ENCODE measurements at regions not wholly inside any gene's neighbourhood (a gene's known extent, or its start where the extent isn't known, plus 50 kb on each side); places are given as distances from the start of the nearest gene placed in this dataset.
"Not testable (repeated sequence)": the region's sequence is repeated elsewhere in the genome, so short reads cannot be mapped to it uniquely, and the experiment has no call there.

- DNase-seq (ENCODE audit: low read depth): no peak
Observed at GRCh38 chr12:126282691-126283090, 1217.5 kb downstream of the AACS start.

DNA sequence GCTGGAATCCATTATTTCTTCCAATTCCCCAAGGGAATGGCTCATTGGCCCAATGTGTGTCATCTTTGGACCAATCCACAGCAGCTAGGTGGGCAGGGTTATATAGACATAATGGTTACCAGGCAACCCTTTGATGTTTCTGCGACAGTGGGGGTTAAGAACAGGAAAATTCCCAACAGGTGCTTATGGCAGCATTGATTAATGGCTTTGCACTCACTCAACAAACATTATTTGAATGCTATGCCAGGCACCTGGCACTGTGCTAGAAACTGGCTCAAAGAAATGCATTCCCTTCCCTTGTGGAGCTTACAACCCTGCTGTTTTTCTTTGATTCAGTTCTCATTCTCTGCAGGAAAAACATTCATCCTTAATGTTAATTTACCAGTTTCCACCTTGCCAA is 1221.0 kb downstream of the AACS start:
- DNase-seq (ENCODE audit: low read depth): no peak

- no peak for DNase-seq (ENCODE audit: low read depth)
Observed at GRCh38 chr12:126290456-126290855, 1225.2 kb downstream of the AACS start.

DNA sequence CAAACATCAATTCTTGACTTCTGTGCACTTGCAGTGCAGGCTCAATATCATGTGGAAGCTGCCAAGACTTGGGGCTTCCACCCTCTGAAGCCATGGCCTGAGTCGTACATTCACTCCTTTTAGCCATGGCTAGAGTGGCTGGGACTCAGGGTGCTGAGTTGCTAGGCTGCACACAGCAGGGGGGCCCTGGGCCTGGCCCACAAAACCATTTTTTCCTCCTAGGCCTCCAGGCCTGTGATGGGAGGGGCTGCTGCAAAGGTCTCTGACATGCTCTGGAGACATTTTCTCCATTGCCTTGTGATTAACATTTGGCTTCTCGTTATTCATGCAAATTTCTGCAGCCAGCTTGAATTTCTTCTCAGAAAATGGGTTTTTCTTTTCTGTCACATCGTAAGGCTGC is 1226.8 kb downstream of the AACS start:
- not testable (repeated sequence) for DNase-seq (ENCODE audit: low read depth)

- no peak for DNase-seq (ENCODE audit: low read depth)
Observed at GRCh38 chr12:126295652-126296051, 1230.4 kb downstream of the AACS start.

DNA sequence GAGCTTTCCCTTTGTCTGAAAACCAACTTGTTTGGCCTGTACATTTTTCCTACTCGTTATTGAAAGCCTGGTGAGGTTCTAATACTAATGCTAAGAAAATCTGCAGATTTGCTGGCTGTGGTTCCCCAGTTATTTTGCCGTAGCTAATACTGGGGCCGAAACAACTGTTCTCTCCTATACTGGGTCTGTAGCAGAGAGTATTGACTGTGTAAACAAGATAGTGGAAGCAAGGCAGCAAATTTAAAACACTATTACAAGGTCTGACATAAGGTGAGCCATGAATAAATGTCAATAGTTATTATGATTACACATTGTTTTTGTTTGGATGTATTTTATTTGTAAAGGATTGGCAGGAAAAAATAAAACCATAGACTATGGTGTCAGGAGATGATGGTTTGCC is 1244.0 kb downstream of the AACS start:
- DNase-seq (ENCODE audit: low read depth): no peak

- no peak for DNase-seq (ENCODE audit: low read depth)
Observed at GRCh38 chr12:126312457-126312856, 1247.2 kb downstream of the AACS start.

DNA sequence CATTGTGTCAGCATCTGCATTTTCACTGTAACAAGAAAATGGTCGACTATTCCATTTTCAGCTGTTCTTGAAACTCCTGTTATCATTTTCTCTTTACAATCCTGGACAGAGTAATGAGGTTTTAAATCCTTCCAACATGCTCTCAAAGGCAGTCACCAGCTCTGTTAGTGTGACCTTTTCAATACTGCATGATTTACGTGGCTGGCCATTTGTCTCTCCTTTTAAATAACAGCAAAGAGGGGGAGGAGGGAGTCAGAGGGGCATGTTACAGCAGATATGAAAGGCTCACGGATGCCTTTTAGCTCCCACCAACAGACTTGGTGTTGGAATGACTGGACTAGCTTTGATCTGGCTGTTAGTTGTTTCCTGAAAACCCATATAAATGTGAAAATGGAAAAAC is 1251.2 kb downstream of the AACS start:
- DNase-seq (ENCODE audit: low read depth): no peak

DNA sequence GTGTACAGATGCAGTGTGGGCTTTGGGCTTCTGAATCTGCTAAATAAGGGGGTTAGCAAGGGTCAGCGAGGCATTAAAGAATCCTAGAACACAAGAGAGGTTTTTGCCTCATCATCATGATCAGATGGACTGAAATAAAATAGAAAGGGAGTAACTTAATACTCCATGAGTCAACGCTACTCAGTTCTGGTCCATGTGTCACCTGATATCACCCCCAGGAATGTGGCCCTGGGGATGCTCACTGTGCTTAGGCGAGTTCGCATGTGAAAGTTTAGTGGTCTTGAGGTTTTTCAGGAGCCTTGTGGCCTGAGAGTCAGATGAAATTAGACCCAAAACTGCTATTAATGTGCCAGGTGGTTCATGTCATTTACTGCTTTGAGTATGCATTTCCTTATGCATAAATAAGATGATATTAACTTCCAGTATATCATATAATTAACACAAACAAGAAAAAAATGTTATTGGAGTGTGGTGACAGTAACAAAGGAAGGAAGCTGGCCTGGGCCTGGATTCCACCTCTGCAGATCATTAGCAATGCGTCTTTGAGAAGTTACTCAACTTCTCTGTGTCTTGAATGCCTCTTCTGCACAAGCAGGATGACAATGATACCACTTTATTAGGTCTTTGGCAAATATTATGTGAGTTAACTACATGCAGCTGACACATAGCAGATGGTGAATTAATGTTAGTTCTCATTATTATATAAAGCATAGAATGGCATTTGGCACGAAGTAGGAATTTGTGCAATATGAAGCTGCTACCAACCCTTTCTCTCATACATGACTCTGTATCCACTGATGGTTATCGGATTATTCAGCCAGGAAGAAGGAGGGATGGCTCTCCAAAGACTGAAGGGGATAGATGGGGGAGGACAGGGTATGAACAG is 1272.6 kb downstream of the AACS start:
- DNase-seq (ENCODE audit: low read depth): peak; percentile 69

GRCh38 chr12:126342866-126343265 is 1277.6 kb downstream of the AACS start:
- DNase-seq (ENCODE audit: low read depth): no peak

GRCh38 chr12:126343321-126343720 is 1278.1 kb downstream of the AACS start:
- DNase-seq (ENCODE audit: low read depth): no peak

GRCh38 chr12:126346087-126346486 is 1280.9 kb downstream of the AACS start:
- no peak for DNase-seq (ENCODE audit: low read depth)

DNA sequence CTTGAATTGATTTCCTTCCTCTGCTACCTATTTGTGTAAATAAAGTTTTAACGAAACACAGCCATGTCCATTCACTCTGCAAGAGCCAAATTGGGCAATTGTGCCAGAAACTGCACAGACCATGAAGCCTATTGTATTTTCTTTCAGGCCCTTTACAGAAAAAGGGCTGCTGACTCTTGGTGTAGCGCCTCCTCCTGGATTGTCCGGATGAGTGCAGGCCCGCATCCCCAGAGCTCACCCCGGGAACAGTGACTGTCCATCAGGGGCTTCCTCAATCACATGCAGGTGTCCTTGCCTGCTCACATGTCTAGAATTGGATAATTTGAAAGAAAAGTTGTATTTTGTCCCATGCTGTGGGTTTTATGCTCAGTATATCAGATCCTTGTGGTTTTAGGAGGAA is 1282.2 kb downstream of the AACS start:
- DNase-seq (ENCODE audit: low read depth): no peak

DNA sequence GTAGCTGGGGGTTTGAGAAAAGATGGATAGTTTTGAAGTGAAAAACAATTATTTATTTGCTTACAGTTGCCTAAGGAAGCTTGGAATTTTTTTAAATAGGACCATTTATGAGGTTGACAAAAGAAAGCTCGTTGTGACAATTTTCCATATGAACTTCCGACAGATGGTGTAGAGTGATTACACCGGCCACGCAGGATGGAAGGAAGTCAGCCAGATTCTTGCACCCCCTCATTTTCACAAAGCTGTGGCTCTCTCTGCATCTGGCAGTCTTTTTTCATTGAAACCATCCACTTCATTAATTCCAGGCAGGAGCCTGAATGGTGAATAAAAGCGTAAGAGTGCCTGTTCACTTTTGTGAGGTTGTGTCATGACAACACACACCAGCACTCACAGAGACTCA is 1284.1 kb downstream of the AACS start:
- no peak for DNase-seq (ENCODE audit: low read depth)

DNA sequence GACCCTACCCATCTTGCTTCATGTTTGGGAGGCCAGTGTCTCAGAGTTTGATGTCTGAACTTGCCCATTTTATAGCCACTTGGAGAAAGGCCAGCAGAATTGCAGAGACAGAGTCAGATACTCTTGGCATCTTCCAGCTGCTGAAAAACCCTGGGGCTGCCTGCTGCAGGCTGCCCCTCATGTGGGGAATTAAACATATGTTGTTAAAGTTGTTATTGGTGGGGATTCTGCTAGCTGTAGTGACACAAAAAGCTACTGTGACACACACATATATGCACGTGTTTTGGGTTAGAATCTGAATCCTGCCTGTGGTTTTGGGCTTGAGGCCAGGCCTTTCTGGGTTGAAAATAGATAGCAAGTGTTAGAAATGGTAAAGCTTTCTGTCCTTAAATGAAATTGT is 1288.4 kb downstream of the AACS start:
- DNase-seq (ENCODE audit: low read depth): peak; percentile 37

- no peak for DNase-seq (ENCODE audit: low read depth)
Observed at GRCh38 chr12:126354633-126355032, 1289.4 kb downstream of the AACS start.

- DNase-seq (ENCODE audit: low read depth): no peak
Observed at GRCh38 chr12:126355346-126355745, 1290.1 kb downstream of the AACS start.

GRCh38 chr12:126358806-126359205 is 1293.6 kb downstream of the AACS start:
- no peak for DNase-seq (ENCODE audit: low read depth)

DNA sequence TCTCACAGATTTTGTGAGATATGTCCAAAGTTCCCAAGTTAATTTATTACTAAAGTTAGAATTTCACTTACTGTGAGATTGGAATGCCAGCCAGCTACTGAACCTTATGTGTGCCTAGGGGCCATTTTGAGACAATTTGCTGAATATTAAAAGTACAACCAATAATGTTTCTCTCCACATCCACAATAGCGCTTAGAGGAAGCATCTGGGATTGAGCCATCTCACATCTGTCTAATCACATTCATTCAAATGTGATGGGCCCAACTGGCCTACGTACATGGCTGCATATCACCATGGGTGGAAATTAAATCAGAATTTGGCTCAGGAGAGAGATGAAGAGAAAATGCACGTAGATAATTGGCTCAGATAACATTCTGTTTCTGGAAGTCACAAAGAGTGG is 1294.0 kb downstream of the AACS start:
- no peak for DNase-seq (ENCODE audit: low read depth)

DNA sequence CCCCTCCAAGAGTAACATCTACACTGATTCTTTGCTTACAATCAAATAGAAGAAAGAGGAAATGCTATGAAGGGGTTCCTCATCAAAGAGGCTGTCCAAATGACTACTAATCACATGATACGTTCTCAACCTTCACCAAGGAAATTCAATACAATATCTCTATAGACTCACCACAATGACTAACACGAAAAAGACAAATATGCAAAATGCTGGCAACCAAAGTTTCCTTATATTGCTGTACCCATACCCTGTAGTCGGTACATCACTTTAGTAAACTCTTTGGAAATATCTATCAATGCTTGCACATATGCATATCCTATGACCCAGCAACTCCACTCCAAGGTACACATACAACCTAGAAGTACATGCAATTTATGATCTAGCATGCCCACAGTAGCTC is 1296.6 kb downstream of the AACS start:
- no peak for DNase-seq (ENCODE audit: low read depth)

DNA sequence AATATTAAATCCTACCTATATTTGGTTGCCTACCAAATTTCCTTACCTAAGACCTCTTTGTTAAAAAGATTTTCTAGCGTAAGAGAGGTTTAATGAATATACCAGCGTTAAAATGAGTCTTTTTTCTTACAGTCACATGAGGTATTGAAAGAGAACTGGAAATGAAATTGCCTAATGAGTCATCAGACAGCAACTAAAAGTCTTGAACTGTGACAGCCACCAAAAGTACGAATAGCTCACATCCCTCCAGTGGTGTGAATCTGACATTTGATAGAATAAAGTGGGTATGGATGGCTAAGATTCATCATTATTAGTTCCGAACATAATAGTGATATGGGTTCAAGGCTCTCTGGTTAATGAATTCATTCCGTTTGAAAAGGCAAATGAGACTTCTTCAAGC is 1297.3 kb downstream of the AACS start:
- no peak for DNase-seq (ENCODE audit: low read depth)

DNA sequence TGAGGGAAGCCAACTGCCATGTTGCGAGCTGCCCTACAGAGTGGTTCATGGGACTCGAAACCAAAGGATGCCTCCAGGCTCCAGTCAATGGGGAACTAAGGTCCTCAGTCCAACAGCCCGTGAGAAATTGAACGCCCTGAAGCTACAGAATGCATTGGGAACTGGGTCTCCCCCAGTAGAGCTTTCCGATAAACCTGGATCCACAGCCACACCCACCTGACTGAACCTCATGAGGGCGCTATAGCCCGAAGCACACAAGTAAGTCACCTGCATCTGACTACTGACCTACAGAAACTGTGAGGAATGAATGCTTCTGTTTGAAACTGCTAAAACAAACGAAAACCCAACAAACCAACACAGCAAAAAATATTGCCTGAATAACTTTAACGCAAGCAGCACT is 1297.7 kb downstream of the AACS start:
- no peak for DNase-seq (ENCODE audit: low read depth)

GRCh38 chr12:126369487-126370463 is 1304.5 kb downstream of the AACS start:
- no peak for DNase-seq (ENCODE audit: low read depth)

Measured in GM04504 (cell line).